ENCODE measurements at regions not wholly inside any gene's neighbourhood (a gene's known extent, or its start where the extent isn't known, plus 50 kb on each side); places are given as distances from the start of the nearest gene placed in this dataset.

DNA sequence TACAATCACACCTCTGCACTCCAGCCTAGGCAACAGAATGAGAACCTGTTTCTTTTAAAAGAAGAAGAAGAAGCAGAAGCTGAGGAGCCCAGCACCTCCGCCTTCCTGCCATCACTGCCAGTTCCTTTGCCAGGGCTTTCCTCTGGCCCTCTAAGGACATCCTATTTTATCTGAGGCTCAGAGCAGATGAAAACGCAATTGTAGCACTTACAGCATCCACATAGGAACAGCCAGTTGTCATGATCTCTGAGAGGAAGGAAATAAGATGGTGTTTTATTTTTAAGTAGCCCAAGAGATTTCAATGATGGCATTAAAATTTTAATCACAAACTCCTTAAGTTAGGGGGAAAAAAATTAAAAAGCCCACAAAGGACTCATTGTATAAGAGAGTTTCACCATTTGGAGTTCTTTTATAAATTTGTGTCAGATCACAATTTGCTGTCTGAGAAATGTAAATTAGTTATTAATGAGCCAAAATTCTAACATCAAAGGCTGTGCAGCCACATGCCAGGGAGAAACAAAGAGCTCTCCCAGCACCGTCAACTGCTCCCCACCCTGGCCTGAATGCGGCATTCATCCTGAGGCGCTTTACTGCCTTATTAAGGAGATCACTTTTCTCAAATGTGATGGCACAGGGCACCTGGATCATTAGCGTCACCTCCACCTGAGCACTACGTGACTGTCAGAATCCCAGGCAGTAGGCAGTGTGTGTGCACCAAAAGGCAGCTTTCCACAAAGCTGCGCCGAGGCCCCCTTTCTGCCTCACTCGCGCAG is 393.0 kb downstream of the FOXO1 start:
- TF ChIP-seq, protein P1, sequence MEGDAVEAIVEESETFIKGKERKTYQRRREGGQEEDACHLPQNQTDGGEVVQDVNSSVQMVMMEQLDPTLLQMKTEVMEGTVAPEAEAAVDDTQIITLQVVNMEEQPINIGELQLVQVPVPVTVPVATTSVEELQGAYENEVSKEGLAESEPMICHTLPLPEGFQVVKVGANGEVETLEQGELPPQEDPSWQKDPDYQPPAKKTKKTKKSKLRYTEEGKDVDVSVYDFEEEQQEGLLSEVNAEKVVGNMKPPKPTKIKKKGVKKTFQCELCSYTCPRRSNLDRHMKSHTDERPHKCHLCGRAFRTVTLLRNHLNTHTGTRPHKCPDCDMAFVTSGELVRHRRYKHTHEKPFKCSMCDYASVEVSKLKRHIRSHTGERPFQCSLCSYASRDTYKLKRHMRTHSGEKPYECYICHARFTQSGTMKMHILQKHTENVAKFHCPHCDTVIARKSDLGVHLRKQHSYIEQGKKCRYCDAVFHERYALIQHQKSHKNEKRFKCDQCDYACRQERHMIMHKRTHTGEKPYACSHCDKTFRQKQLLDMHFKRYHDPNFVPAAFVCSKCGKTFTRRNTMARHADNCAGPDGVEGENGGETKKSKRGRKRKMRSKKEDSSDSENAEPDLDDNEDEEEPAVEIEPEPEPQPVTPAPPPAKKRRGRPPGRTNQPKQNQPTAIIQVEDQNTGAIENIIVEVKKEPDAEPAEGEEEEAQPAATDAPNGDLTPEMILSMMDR (conservative IDR thresholded peaks at IDR 0.05) = no peak
- TF ChIP-seq ZFX (IDR thresholded peaks at IDR 0.05) = no peak

Measured in C4-2B (cell line).